IPS-18c (cell line): ENCODE measurements at regions not wholly inside any gene's neighbourhood (a gene's known extent, or its start where the extent isn't known, plus 50 kb on each side); places are given as distances from the start of the nearest gene placed in this dataset.

Experiments used
- H3K4me3 ChIP-seq: 2 replicates; pipeline ENCODE4 v1.7.0; 2013; ENCODE audit warnings: low read depth, mild to moderate bottlenecking, low read length, moderate library complexity; ENCODE audit not compliant: insufficient read depth
- H3K9me3 ChIP-seq: one replicate; pipeline ENCODE4 v1.6.1; 2013; ENCODE audit warnings: mild to moderate bottlenecking, low read length, moderate library complexity; ENCODE audit not compliant: control insufficient read depth, insufficient read depth

DNA sequence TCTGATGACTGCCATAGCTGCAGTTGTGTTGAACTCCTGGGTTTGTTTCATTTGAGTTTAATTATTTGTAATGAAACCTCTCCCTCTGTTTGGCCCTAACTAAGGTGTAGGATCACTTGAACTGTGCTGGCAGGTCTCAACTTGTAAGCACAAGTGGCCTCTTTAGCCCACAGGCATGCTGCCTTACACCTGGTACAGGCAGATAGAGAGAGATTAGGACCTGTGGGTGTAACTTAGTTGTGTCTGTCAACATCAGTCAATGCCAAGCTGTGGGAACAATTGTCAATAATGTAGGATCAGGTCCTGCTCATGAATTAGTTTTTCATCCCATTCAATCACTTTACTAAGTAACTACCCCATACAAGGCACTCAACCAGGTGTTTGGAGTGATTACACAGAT is 263.0 kb upstream of the G2E3 start:
- H3K9me3 ChIP-seq = no peaks in the 10 kb centered on the region

DNA sequence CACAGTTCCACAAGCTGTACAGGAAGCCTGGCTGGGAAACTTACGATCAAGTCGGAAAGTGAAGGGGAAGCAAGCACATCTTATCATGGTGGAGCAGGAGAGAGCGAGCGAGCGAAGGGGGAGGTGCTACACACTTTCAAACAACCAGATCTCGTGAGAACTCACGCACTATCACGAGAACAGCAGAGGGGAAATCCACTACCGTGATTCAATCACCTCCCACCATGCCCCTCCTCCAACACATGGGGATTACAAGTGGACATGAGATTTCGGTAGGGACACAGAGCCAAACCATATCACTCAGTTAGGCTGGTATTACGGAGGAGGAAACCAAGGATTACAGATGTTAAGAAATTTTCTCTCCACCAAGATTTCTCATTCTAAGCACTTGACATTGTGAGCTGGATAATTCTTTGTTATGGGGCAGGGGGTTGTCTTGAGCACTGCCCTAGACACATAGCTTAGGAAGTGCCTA is 262.0 kb upstream of the G2E3 start:
- Histone ChIP-seq H3K9me3 (no peaks in the 10 kb centered on the region), H3K4me3 (no peak overlapping the region)

More for the DNA sequence above, 263.0 kb upstream of the G2E3 start:
- H3K4me3 ChIP-seq = no peak overlapping the region

DNA sequence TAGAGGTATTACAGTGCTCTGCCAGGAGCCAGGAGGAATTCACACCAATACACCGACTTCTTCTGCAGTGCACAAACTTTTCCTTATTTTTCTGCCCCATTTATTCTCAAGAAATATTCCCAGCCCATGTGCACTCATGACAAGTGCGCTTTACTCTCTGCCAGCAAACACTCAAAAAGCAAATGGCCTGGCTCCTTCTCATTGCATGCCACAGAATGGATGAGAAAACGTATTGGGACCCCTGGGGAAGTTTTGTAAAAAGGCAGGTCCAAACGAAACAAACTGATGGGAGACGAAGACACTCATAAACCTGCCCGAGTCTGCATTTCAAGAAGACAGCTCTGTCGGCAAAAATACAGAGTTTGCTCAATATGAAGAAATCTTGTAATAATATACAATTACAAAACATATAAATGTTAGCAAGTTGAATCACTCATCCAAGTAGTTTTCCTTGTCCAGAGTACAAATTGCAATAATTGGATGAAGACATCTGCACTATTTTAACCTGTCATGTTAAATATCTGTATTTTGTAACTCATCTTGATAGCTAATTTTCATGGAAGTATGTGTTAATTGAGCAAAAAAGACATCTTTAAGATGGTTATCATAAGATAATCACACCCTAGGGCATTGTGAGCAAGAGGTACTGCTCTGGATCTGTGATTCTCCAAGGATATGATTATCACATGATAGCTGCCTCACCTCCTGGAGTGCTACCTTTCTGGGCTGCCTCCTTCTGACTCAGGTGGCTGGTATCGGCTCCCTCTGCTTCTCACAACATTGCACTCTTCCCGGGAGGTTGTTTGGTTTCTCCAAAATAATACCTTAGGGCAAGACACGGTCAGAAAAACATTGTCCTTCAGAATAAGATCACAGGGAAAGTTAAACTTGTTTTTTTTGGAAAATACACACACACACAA is 260.8 kb upstream of the G2E3 start:
- Histone ChIP-seq H3K4me3 (no peak overlapping the region), H3K9me3 (no peaks in the 10 kb centered on the region)

DNA sequence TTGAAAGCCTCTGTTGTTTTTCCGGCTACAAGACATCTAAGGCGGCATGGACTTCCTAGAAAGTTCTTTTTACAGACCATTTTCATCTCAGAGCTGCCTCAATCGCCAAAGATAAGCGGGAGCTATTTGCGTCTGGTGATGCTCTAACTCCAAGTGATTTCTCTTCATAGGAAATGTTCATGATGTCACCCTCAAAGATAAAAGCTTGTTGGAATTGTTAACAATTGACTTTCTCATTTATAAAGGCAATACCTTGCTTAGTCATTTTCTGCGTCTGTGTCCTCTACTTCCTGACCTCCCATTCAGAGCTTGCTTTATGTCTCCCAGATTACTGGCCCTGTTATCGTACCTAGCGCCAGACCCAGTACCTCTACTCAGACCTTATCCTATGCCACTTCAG is 259.0 kb upstream of the G2E3 start:
- Histone ChIP-seq H3K4me3 (no peak overlapping the region), H3K9me3 (no peaks in the 10 kb centered on the region)

DNA sequence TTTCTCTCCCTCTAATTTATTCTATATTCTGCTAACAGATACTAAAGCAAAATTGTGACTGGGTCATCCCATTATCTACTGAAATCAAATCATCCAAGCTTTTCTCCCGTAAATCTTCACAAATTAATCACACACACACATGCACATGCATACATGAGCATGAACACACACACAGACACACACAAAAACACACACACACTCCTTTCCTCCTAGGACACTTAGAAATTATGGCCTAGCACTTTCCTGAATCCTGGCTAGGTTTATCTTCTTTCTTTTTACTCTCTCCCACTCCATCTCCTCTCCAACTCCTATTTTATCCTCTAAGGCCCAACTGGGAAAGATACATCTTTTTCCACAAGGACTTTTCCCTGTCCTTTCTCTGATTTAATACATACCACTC is 255.6 kb upstream of the G2E3 start:
- H3K4me3 ChIP-seq = no peak overlapping the region
- no peaks in the 10 kb centered on the region for H3K9me3 ChIP-seq

DNA sequence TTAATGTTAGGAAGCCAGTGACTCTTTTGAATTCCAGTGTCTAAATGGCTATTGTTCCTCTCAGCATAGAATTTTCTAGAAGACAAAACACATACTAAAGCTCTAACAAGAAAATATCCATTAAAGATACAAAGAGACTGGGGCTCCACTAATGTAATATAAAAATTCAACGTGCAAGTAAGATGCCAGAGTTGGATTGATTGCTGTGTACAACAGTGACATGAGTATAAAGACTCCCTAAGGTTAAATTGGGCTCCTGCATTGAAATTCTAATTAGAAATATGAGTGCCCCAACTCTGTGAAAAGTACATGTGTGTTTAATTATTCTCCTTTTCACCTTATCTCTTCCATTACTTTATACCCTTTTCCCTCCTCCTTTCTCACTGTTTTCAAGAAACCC is 253.6 kb upstream of the G2E3 start:
- H3K9me3 ChIP-seq = no peaks in the 10 kb centered on the region
- H3K4me3 ChIP-seq = no peak overlapping the region

DNA sequence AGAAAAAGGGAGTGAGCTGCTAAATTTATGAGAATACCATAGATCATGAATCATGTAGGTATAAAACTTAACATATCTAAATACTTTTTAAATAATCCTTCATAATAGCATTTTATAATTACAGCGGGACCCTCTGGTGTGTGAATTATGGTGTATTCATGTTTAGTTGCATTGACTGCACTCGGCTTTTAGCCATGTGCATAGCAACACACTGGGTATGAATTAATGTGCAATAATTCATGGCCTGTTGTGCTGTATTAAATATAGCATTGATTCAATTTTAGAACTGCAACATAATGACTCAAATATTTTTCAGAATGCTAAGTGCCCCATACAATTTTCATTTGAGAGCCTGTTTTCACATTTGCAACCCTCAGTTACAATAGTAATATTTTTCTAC is 249.6 kb upstream of the G2E3 start:
- Histone ChIP-seq H3K9me3 (no peaks in the 10 kb centered on the region), H3K4me3 (no peak overlapping the region)

DNA sequence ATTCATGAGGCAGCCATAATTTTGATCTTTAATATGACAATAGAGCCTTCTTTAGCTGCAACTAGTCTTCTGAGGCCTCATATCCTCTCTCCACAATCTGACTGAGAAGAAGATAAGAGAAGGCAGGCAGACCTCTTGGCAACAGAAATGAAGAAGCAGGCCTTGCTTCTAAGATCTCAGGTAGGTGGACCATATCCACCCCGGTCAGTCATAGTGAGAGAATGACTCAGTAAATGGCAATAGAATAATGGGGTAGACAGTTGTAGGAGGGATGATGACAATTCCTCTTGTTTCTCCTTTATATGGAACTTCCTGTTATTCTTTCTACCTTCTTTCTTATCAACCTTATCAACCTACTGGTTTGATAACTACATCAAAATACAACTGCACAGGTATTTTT is 246.7 kb upstream of the G2E3 start:
- no peaks in the 10 kb centered on the region for H3K9me3 ChIP-seq
- H3K4me3 ChIP-seq = no peak overlapping the region

DNA sequence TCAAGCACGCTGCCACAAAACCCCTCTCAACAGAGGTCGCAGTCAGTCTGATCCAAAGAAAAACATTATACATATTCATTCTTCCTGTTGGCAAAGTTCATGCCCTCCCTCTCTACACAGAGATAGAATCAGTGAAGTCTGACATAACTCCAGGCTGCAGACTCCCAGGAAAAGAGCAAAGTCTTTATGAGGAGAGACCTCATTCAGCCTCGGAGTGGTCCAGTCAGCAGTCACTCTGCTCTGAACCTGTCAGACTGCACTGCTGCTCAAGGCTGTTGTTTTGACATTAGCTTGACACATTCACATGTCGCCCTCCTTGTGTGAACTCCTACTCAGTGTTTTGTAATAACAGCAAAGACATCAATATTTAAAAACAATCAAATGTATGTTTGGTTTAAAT is 241.2 kb upstream of the G2E3 start:
- Histone ChIP-seq H3K9me3 (no peaks in the 10 kb centered on the region), H3K4me3 (no peak overlapping the region)

DNA sequence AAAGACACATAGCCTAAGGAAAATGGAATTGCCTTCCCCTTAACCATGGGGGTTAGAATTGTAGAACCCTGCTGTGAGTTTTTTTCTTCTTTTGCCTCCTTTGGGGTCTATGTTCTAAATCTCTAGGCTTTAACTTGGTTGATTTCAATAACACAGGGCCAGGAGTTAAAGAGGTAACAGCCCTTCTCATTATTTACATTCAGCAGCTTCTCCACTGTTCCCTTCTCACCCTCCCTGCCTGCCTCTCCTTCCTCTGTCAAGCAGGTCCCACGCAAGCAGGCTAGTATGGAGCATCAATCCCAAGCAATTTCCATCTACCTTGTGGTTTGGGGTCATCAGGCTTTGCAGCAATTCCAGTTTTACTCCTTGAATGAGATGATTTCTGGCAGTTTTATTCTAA is 236.1 kb upstream of the G2E3 start:
- H3K4me3 ChIP-seq = no peak overlapping the region

DNA sequence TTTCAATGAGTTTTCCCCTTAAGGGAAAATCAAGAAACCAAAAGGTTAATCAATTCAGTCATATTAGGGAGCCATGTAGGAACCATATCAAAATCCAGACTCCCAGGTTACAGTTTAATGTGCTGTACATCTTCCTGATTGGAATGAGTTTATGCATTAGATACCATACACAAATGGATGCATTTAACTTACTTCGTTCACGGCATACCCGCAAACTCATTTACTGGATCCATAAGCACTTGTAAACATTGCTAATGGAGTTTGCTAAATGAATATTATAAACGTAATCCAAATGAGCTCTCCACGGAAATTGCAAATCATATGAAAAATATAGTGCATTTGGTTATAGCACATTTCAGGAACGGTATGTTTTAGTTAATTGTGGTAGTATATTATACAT is 228.9 kb upstream of the G2E3 start:
- Histone ChIP-seq H3K9me3 (no peaks in the 10 kb centered on the region), H3K4me3 (no peak overlapping the region)

More for the DNA sequence above, 236.1 kb upstream of the G2E3 start:
- no peaks in the 10 kb centered on the region for H3K9me3 ChIP-seq

DNA sequence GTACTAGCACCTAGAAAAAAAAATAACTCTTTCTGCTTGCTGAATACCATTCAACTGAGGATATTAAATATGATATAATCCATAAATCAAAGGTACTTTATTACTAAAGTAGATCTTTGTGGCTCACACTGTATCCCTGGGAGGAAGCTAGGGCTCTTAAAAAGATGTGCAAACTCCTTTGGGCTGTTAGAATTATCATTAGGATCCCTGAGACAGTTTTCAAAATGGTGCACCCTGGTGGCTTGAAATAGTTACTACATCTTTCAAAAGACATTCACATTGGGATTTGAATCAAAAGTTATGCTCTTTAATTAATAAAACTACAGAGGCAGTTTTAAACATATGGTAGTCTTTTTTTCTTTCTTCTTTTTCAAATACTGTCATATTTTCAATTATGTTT is 228.5 kb upstream of the G2E3 start:
- Histone ChIP-seq H3K4me3 (no peak overlapping the region), H3K9me3 (no peaks in the 10 kb centered on the region)

DNA sequence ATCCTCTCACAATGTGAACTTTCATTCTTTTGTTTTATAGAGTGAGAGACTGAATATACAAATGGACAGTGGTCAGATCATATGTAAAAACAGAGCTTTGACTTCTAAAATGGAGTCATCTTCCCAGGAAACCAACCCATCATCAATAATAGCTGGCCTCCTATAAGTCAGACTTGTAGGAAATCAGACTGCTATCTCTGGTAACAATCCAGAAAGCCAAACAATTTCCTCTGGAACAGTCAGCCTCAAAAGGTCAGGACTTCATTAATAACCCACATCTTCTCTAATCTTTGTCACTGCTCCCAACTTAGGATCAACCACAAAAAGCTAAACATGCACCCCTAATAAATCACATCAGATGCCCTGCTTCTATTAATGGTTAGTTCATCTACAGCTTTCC is 227.9 kb upstream of the G2E3 start:
- Histone ChIP-seq H3K4me3 (no peak overlapping the region), H3K9me3 (no peaks in the 10 kb centered on the region)

DNA sequence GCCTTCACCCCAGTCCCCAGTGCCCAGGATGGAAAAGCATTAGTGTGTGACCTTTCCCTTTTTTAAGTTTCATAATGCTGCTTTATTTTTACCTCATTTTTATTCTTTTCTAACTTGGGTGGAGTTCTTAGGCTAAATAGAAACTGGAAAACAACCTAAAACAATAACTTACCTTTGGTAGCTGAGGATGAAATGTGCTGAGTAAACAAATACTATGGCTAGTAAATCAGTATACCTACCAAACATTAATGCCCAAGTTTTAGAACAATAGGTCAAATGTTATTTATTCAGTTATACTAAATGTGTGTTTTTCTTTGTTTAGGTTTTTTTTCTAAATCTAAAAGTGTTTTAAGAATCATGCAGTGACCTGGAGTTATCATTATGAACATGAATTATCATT is 226.6 kb upstream of the G2E3 start:
- Histone ChIP-seq H3K4me3 (no peak overlapping the region), H3K9me3 (no peaks in the 10 kb centered on the region)

DNA sequence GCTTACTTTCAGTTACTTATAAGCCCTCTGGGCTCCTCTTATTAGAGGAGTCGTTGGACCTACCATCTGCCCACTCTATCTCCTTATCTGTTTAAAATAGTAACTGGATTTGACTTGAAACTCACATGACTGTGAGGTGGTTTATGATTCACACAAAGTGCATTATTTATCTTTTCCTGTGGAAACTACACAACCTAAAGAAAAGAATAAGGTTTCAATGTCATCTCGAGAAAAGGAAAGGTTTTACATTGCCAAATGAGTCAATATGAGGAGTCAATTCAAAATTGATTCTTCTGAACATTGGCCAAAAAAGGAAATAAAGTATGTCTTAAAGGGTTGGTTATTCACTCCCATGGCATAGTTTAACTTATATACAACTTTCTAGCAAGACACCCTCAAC is 225.0 kb upstream of the G2E3 start:
- no peak overlapping the region for H3K4me3 ChIP-seq
- no peaks in the 10 kb centered on the region for H3K9me3 ChIP-seq

DNA sequence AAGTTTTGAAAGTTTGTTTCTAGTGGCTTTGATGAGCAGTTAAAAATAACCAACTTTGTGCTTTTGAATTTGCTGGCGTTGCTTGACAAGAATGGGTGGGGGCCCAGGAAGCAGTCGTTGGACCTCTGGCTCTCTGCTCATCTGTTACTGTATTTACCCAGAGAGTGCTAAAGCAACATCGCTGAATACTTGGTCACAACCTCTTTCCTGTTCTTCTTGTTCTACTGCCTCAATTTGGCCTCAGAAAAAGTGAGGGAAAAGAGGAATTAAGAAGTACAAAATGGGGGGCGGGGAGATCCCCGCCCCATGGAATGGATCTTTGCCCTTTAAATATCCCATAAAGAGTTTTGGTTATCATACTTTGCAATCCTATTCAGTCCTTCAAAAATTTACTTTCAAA is 221.5 kb upstream of the G2E3 start:
- H3K9me3 ChIP-seq = no peaks in the 10 kb centered on the region

DNA sequence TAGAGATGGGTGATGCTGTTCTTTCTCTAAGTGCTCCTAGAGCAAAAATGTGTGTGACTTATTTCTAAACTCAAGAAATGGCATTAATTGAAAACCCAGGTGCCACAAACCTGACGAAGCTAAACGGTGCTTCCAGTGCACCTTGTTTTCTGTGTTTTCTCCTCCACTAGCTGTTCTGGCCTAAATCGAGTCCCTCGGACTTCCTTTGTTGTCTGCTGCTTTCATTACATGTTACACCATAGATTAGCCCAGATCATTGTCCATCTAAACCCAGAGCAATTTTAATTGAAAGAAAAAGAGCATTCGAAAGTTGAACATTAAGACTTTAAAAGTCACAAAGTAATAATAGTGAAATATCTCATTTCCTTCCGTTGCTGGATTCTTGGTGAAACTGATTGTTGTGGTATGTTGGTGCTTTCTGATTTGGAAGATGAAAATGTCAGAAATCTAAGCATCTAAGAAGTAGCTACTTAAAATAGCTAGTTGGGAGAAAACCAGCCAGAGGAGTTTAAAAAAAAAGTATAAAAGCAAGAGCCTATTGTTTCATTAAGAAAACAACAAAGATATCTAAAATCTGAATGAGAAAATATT is 219.6 kb upstream of the G2E3 start:
- Histone ChIP-seq H3K9me3 (no peaks in the 10 kb centered on the region), H3K4me3 (no peak overlapping the region)

More for the DNA sequence above, 221.5 kb upstream of the G2E3 start:
- no peak overlapping the region for H3K4me3 ChIP-seq

DNA sequence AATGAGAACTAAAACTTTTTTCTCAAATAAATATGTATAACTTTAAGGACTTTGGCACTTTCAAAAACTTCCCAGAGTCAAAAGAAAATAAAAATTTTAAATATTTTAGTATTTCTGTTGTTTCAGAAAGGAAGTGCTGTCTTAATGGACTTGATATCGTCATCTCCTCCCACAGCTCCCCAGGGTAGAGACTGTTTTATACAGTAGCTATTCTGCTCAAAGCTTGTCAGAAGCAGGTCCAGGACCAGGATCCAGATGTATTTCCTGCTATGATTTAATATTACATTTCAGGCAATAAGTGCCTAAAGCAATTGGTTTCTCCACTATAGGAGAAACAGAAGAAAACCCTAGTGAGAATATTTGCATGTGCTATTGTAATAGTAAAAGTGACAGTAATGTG is 218.5 kb upstream of the G2E3 start:
- no peak overlapping the region for H3K4me3 ChIP-seq
- H3K9me3 ChIP-seq = no peaks in the 10 kb centered on the region
